Mucosa of descending colon (tissue), 3 donors: ENCODE measurements at regions not wholly inside any gene's neighbourhood (a gene's known extent, or its start where the extent isn't known, plus 50 kb on each side); places are given as distances from the start of the nearest gene placed in this dataset.

Source experiments
- ATAC-seq: fragments of 200-7000 bp; cut with Tn5 transposase; one replicate; pipeline ENCODE4 v1.9.1; 2020; ENCODE audit warnings: mild to moderate bottlenecking, moderate library complexity
- DNase-seq, 3 donors: peaks; one replicate each; pipeline ENCODE4 v3.0.0-alpha.2; 2020
- H3K36me3 ChIP-seq: fragments of 200-600 bp; one replicate; pipeline ENCODE4 v1.8.0; 2021; ENCODE audit warnings: low read depth, mild to moderate bottlenecking
- H3K4me1 ChIP-seq: fragments of 200-600 bp; one replicate; pipeline ENCODE4 v1.8.0; 2021; ENCODE audit warnings: low read depth, mild to moderate bottlenecking
- H3K4me3 ChIP-seq: fragments of 200-600 bp; one replicate; pipeline ENCODE4 v1.8.0; 2021; ENCODE audit warnings: mild to moderate bottlenecking
- H3K9me3 ChIP-seq: fragments of 200-600 bp; one replicate; pipeline ENCODE4 v1.8.0; 2021; ENCODE audit warnings: mild to moderate bottlenecking
- intact Hi-C, 2 donors: fragments of 100-400 bp; cut with DNase I in 1 of 2; cut with micrococcal nuclease in 1 of 2; formaldehyde crosslinking; loops; one replicate each; pipeline versions ENCODE4 v1.11.0 to v1.11.1; 2022; cut with DNase I, micrococcal nuclease
- TF ChIP-seq, protein P1 (sequence below): fragments of 200-600 bp; IDR thresholded peaks from one replicate; pipeline ENCODE4 v1.8.0; 2022; ENCODE audit warnings: antibody characterized with exemption, mild to moderate bottlenecking
- donor health status: DM: no; HTN: no; CAD: no; lungs with moderate emphysema.
- donor health status: DM: no; HTN: no; CAD: no.
- donor health status: DM: no; HTN: yes; CAD: no.

GRCh38 chr4:107562316-107562715 is 157.7 kb downstream of the PAPSS1 start:
- H3K4me3 ChIP-seq = no peak overlapping the region
- no peaks in the 10 kb centered on the region for H3K9me3 ChIP-seq
- H3K36me3 ChIP-seq = no peaks in the 10 kb centered on the region
- H3K4me1 ChIP-seq = no peaks in the 10 kb centered on the region
- TF ChIP-seq, protein P1, sequence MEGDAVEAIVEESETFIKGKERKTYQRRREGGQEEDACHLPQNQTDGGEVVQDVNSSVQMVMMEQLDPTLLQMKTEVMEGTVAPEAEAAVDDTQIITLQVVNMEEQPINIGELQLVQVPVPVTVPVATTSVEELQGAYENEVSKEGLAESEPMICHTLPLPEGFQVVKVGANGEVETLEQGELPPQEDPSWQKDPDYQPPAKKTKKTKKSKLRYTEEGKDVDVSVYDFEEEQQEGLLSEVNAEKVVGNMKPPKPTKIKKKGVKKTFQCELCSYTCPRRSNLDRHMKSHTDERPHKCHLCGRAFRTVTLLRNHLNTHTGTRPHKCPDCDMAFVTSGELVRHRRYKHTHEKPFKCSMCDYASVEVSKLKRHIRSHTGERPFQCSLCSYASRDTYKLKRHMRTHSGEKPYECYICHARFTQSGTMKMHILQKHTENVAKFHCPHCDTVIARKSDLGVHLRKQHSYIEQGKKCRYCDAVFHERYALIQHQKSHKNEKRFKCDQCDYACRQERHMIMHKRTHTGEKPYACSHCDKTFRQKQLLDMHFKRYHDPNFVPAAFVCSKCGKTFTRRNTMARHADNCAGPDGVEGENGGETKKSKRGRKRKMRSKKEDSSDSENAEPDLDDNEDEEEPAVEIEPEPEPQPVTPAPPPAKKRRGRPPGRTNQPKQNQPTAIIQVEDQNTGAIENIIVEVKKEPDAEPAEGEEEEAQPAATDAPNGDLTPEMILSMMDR = no peak
- no peak for DNase-seq
- intact Hi-C loops = no loop called here
- no peak for ATAC-seq

- no peak for ATAC-seq
- intact Hi-C loops = no loop called here
- Histone ChIP-seq H3K36me3 (no peaks in the 10 kb centered on the region), H3K4me3 (no peak overlapping the region), H3K4me1 (no peaks in the 10 kb centered on the region), H3K9me3 (no peaks in the 10 kb centered on the region)
- TF ChIP-seq, protein P1 = no peak
- no peak for DNase-seq
These were observed 158.6 kb downstream of the PAPSS1 start for GRCh38 chr4:107561481-107561880.

DNA sequence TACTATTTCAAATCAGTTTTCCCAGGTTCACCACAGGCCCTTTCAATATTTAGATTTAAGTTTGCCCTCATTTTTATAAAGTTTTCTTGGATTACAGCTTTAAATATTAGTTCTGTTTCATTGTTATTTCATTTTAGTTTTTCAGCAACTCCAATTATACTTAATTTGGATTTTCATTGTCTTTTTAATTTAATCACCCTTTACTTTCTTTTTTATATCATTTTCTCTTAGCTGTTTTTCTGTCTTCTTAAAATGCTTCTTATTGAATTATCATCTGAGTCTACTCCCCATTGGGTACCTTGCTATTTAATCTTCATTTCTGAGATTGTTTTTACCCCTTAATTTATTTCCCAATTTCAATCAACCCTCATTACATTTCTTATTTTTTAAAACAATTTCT is 160.4 kb downstream of the PAPSS1 start:
- TF ChIP-seq, protein P1 = no peak
- H3K4me1 ChIP-seq = no peaks in the 10 kb centered on the region
- H3K4me3 ChIP-seq = no peak overlapping the region
- no peaks in the 10 kb centered on the region for H3K9me3 ChIP-seq
- DNase-seq (no peak), ATAC-seq (no peak)
- no peaks in the 10 kb centered on the region for H3K36me3 ChIP-seq
- intact Hi-C loops = no loop called here

- no peaks in the 10 kb centered on the region for H3K9me3 ChIP-seq
- DNase-seq (no peak), ATAC-seq (no peak)
- no peaks in the 10 kb centered on the region for H3K4me1 ChIP-seq
- intact Hi-C loops = no loop called here
- TF ChIP-seq, protein P1 = no peak
- no peaks in the 10 kb centered on the region for H3K36me3 ChIP-seq
- no peak overlapping the region for H3K4me3 ChIP-seq
These were observed 167.7 kb downstream of the PAPSS1 start for GRCh38 chr4:107552306-107552705.

DNA sequence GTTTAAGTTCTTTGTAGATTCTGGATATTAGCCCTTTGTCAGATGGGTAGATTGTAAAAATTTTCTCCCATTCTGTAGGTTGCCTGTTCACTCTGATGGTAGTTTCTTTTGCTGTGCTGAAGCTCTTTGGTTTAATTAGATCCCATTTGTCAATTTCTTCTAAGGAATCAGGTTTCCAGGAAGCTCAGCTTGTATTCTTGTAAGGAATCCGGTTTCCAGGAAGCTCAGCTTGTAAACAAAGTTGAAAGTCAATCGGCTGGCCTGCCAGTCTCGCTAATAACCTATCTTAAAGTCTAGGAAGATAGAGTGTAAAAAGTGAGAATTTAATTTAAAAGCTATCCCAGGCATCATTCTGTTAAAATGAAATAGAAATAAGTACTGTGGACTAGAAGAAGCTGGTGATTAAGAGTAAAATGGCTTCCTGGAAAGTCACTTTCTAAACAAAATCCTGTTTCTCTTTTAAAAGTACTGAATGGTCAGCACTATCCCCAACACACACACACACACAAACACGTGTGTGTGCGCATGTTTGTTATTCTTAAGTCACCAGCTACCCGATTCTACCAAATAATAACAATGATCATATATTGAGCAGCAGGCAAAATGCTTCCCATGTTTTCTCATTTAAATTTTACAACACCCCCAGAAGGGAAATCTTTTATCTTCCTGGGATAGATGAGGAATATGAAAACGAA is 171.7 kb downstream of the PAPSS1 start:
- TF ChIP-seq, protein P1 = no peak
- Histone ChIP-seq H3K4me1 (no peaks in the 10 kb centered on the region), H3K9me3 (no peaks in the 10 kb centered on the region), H3K4me3 (no peak overlapping the region), H3K36me3 (no peaks in the 10 kb centered on the region)
- intact Hi-C loops = loop anchor here in 1 of 2 donors (5.0 kb wide), 1 partner anchor 66 kb away; no protein-coding TSS in a partner anchor
- DNase-seq = no peak
- ATAC-seq = no peak
